ENCODE measurements at regions not wholly inside any gene's neighbourhood (a gene's known extent, or its start where the extent isn't known, plus 50 kb on each side); places are given as distances from the start of the nearest gene placed in this dataset.

DNA sequence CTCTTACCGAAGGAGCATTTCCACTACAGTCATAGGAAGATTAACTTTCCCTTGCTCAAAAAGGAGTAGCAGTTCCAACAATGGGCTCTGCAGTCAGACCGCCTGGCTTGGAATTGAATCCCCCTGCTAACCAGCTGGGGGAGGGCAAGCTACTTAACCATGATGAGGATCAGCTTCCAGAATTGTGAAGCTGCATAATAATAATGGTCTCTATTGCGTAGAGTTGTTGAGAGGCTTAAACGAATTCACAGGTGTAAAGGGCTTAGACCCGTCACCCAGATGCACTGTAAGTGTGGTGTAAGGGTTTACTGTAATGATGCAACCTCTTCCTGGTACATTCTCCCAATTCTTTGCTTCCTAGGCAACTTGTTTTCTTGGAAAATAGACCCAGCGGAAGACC is 185.2 kb upstream of the RGMA start:
- Histone ChIP-seq H3K27ac (no peak overlapping the region), H3K9me2 (replicated peaks; ENCODE audit: insufficient read depth) (no peaks in the 10 kb centered on the region), H3K36me3 (replicated peaks; ENCODE audit: insufficient read depth, low read depth) (no peaks in the 10 kb centered on the region), H3K4me2 (no peak overlapping the region), H3K9me3 (ENCODE audit: low read depth) (no peaks in the 10 kb centered on the region), H3K4me3 (no peak overlapping the region), H3K79me2 (no peaks in the 10 kb centered on the region), H3K4me1 (ENCODE audit: insufficient read depth) (no peaks in the 10 kb centered on the region), H4K20me1 (ENCODE audit: insufficient read depth, poor library complexity, severe bottlenecking) (no peaks in the 10 kb centered on the region), H3K27me3 (no peaks in the 10 kb centered on the region), H2AFZ (no peak overlapping the region)
- no peak for DNase-seq (ENCODE audit: low spot score)
- TF ChIP-seq CTCF (IDR thresholded peaks at IDR 0.05; ENCODE audit: poor library complexity) (no peak), EZH2 (IDR thresholded peaks at IDR 0.05; ENCODE audit: borderline replicate concordance) (no peak), EZH2phosphoT487 (IDR thresholded peaks at IDR 0.05; ENCODE audit: low read depth, severe bottlenecking, unreplicated experiment) (no peak)
- WGBS (ENCODE audit: low lambda C conversion rate, missing lambda C conversion rate) = 77% methylated on average over 6 of the region's 6 CpGs

DNA sequence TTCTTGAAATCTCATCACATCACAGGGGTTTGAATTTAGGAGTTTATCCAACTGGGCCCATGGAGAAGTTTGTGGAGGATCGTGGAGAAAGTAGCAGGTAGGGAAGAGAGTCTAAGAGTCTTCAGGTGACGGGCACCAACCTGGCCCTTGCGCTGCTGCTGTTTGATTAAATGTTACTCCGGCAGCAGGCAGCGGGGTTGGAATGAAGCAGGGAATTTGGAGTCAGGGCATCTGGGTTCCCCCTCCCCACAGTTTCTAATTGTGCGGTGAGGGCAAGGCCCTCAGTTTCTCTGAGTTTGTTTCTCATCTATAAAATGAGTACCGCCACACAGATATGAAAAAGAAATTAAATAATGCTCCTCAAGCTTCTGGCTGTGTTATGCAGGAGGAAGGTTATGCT is 182.9 kb upstream of the RGMA start:
- Histone ChIP-seq H3K9me3 (ENCODE audit: low read depth) (no peaks in the 10 kb centered on the region), H2AFZ (no peak overlapping the region), H4K20me1 (ENCODE audit: insufficient read depth, poor library complexity, severe bottlenecking) (no peaks in the 10 kb centered on the region), H3K79me2 (no peaks in the 10 kb centered on the region), H3K4me1 (ENCODE audit: insufficient read depth) (no peaks in the 10 kb centered on the region), H3K4me3 (no peak overlapping the region), H3K9me2 (replicated peaks; ENCODE audit: insufficient read depth) (no peaks in the 10 kb centered on the region), H3K36me3 (replicated peaks; ENCODE audit: insufficient read depth, low read depth) (no peaks in the 10 kb centered on the region), H3K27ac (no peak overlapping the region), H3K4me2 (no peak overlapping the region), H3K27me3 (no peaks in the 10 kb centered on the region)
- 98% methylated on average over 7 of the region's 7 CpGs for WGBS (ENCODE audit: low lambda C conversion rate, missing lambda C conversion rate)
- DNase-seq (ENCODE audit: low spot score) = no peak
- no peak for TF ChIP-seq EZH2 (IDR thresholded peaks at IDR 0.05; ENCODE audit: borderline replicate concordance)
- no peak for TF ChIP-seq EZH2phosphoT487 (IDR thresholded peaks at IDR 0.05; ENCODE audit: low read depth, severe bottlenecking, unreplicated experiment)
- TF ChIP-seq CTCF (IDR thresholded peaks at IDR 0.05; ENCODE audit: poor library complexity) = no peak

GRCh38 chr15:93270937-93271467 is 182.0 kb upstream of the RGMA start:
- Histone ChIP-seq H3K4me3 (no peak overlapping the region), H3K9me3 (ENCODE audit: low read depth) (no peaks in the 10 kb centered on the region), H2AFZ (no peak overlapping the region), H3K4me1 (ENCODE audit: insufficient read depth) (no peaks in the 10 kb centered on the region), H3K4me2 (no peak overlapping the region), H3K9me2 (replicated peaks; ENCODE audit: insufficient read depth) (no peaks in the 10 kb centered on the region), H3K27me3 (no peaks in the 10 kb centered on the region), H3K36me3 (replicated peaks; ENCODE audit: insufficient read depth, low read depth) (no peaks in the 10 kb centered on the region), H4K20me1 (ENCODE audit: insufficient read depth, poor library complexity, severe bottlenecking) (no peaks in the 10 kb centered on the region), H3K27ac (no peak overlapping the region), H3K79me2 (no peaks in the 10 kb centered on the region)
- TF ChIP-seq CTCF (IDR thresholded peaks at IDR 0.05; ENCODE audit: poor library complexity) (no peak), EZH2 (IDR thresholded peaks at IDR 0.05; ENCODE audit: borderline replicate concordance) (no peak), EZH2phosphoT487 (IDR thresholded peaks at IDR 0.05; ENCODE audit: low read depth, severe bottlenecking, unreplicated experiment) (no peak)
- no peak for DNase-seq (ENCODE audit: low spot score)
- 75% methylated on average over 8 of the region's 8 CpGs for WGBS (ENCODE audit: low lambda C conversion rate, missing lambda C conversion rate)

GRCh38 chr15:93268066-93268465 is 179.1 kb upstream of the RGMA start:
- 96% methylated on average over 4 of the region's 4 CpGs for WGBS (ENCODE audit: low lambda C conversion rate, missing lambda C conversion rate)
- H3K79me2 ChIP-seq = no peaks in the 10 kb centered on the region

More at GRCh38 chr15:93268066-93268465, 179.1 kb upstream of the RGMA start:
- Histone ChIP-seq H3K4me3 (no peak overlapping the region), H3K27me3 (no peaks in the 10 kb centered on the region), H4K20me1 (ENCODE audit: insufficient read depth, poor library complexity, severe bottlenecking) (no peaks in the 10 kb centered on the region), H3K27ac (no peak overlapping the region), H3K4me2 (no peak overlapping the region), H3K36me3 (replicated peaks; ENCODE audit: insufficient read depth, low read depth) (no peaks in the 10 kb centered on the region), H3K4me1 (ENCODE audit: insufficient read depth) (no peaks in the 10 kb centered on the region), H3K9me2 (replicated peaks; ENCODE audit: insufficient read depth) (no peaks in the 10 kb centered on the region), H3K9me3 (ENCODE audit: low read depth) (no peaks in the 10 kb centered on the region), H2AFZ (no peak overlapping the region)
- TF ChIP-seq EZH2phosphoT487 (IDR thresholded peaks at IDR 0.05; ENCODE audit: low read depth, severe bottlenecking, unreplicated experiment) (no peak), CTCF (IDR thresholded peaks at IDR 0.05; ENCODE audit: poor library complexity) (no peak), EZH2 (IDR thresholded peaks at IDR 0.05; ENCODE audit: borderline replicate concordance) (no peak)
- no peak for DNase-seq (ENCODE audit: low spot score)

All from hepatocyte (in vitro differentiated cells).